ENCODE measurements at regions not wholly inside any gene's neighbourhood (a gene's known extent, or its start where the extent isn't known, plus 50 kb on each side); places are given as distances from the start of the nearest gene placed in this dataset.

DNA sequence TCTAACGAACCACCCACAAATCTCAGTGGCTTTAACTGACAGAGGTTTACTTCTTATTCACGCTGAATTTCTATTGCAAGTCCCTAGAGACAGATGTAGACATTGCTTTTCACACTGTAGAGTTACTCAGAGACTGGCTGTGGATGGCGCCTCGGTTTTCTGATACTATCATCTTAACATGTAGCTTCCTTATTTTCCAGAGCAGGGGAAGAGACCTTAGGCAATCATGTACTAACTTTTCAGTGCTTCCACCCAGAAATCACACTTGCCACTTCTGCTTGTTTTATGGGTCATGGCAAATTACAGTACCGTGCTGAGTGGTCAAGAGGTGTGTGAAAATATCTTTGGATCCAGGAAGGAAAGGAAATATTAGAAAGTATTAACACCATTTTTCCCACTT is 65.4 kb downstream of the MAF start (continued):
- no peak for TF ChIP-seq ZNF451 (CRISPR knock-in tag; IDR thresholded peaks at IDR 0.05)
- no peak for TF ChIP-seq SIX1 (CRISPR knock-in tag; IDR thresholded peaks at IDR 0.05; ENCODE audit: borderline replicate concordance)
- TF ChIP-seq, protein P1, sequence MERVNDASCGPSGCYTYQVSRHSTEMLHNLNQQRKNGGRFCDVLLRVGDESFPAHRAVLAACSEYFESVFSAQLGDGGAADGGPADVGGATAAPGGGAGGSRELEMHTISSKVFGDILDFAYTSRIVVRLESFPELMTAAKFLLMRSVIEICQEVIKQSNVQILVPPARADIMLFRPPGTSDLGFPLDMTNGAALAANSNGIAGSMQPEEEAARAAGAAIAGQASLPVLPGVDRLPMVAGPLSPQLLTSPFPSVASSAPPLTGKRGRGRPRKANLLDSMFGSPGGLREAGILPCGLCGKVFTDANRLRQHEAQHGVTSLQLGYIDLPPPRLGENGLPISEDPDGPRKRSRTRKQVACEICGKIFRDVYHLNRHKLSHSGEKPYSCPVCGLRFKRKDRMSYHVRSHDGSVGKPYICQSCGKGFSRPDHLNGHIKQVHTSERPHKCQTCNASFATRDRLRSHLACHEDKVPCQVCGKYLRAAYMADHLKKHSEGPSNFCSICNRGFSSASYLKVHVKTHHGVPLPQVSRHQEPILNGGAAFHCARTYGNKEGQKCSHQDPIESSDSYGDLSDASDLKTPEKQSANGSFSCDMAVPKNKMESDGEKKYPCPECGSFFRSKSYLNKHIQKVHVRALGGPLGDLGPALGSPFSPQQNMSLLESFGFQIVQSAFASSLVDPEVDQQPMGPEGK (CRISPR knock-in tag; IDR thresholded peaks at IDR 0.05), result no peak
- TF ChIP-seq ZNF816 (CRISPR knock-in tag; IDR thresholded peaks at IDR 0.05; ENCODE audit: borderline replicate concordance), result no peak

DNA sequence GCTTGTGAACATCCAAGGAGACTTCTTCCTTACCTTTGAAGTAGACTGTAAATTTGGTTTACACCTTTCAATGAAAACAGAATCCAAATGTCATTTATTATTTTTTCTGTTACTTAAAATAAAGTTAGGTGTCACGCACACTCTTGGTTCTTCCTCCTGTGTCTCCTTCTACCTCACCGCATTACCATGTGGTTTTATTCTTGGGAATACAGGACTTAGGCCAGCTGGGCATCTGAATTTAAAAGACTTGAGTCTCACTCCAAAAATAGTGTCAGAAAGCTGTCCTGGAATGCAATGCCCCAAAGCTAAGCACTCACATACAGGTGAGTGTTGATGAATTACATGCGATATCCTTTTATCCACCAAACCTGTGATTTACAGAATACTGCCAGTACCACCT is 66.4 kb downstream of the MAF start:
- H3K4me3 ChIP-seq (replicated peaks in 1 of 3; ENCODE audit: insufficient read depth in 1 of 3, low read depth in 2 of 3, low read length in 3 of 3), result no peak overlapping the region
- no peaks in the 10 kb centered on the region for H3K4me1 ChIP-seq (ENCODE audit: insufficient read depth, low read length)
- DNase-seq (ENCODE audit: low spot score) (no peak), ATAC-seq (no peak), FAIRE-seq (no peak)
- H3K4me2 ChIP-seq (ENCODE audit: low read depth, low read length), result no peak overlapping the region
- H2AFZ ChIP-seq (ENCODE audit: low read length), result no peak overlapping the region
- no peaks in the 10 kb centered on the region for H3K9me3 ChIP-seq (ENCODE audit: low read length)
- no peak overlapping the region for H3K27ac ChIP-seq (ENCODE audit: extremely low read length, insufficient read depth, low read length)
- POLR2A ChIA-PET, result no interaction called here
- H3K36me3 ChIP-seq (replicated peaks in 1 of 2; ENCODE audit: control insufficient read depth in 1 of 2, insufficient read depth in 2 of 2, low read length in 2 of 2), result no peaks in the 10 kb centered on the region
- no peak overlapping the region for H3K9ac ChIP-seq (ENCODE audit: insufficient read depth, low read depth, low read length)
- no peaks in the 10 kb centered on the region for H3K79me2 ChIP-seq (ENCODE audit: insufficient read depth, low read length)
- intact Hi-C loops (cut with micrococcal nuclease; ENCODE audit: unreplicated experiment) (no loop called here), in situ Hi-C loops (cut with HindIII; ENCODE audit: extremely low pct_ligation_motif_present, low pct_unique_long_range_greater_than_20kb) (no loop called here)
- no peaks in the 10 kb centered on the region for H4K20me1 ChIP-seq (ENCODE audit: insufficient read depth, low read length)
- TF ChIP-seq XBP1 (CRISPR knock-in tag; IDR thresholded peaks at IDR 0.05) (no peak), ZFYVE20 (CRISPR knock-in tag; IDR thresholded peaks at IDR 0.05; ENCODE audit: borderline replicate concordance, low read depth) (no peak), NR1H2 (CRISPR knock-in tag; IDR thresholded peaks at IDR 0.05; ENCODE audit: borderline replicate concordance, low read depth) (no peak), ZNF766 (CRISPR knock-in tag; IDR thresholded peaks at IDR 0.05; ENCODE audit: borderline replicate concordance) (no peak), SMARCE1 (IDR thresholded peaks at IDR 0.05; ENCODE audit: borderline replicate concordance) (no peak), HIVEP1 (CRISPR knock-in tag; IDR thresholded peaks at IDR 0.05) (no peak), ZNF563 (CRISPR knock-in tag; IDR thresholded peaks at IDR 0.05) (no peak), ELF3 (CRISPR knock-in tag; IDR thresholded peaks at IDR 0.05) (no peak)
- no peaks in the 10 kb centered on the region for H3K27me3 ChIP-seq (ENCODE audit: control insufficient read depth in 1 of 2, insufficient read depth in 2 of 2, low read length in 2 of 2)
- BruUV-seq (replicated peaks), result no TSS peak
- 95% methylated on average over 3 of the region's 3 CpGs for WGBS (ENCODE audit: low lambda C conversion rate)
- CTCF ChIA-PET (ENCODE audit: low intra/inter-chr PET ratio, low total read pairs), result no interaction called here
